Astrocyte (in vitro differentiated cells and primary cell): ENCODE measurements at regions not wholly inside any gene's neighbourhood (a gene's known extent, or its start where the extent isn't known, plus 50 kb on each side); places are given as distances from the start of the nearest gene placed in this dataset.

Source experiments
- DNase-seq: peaks from one replicate; pipeline ENCODE4 v3.0.0-alpha.2; 2010; ENCODE audit warnings: low read depth
- FAIRE-seq: peaks from 2 replicates; lab custom pipeline; 2011; peaks lifted over from hg19 to GRCh38; lab: Jason Lieb, UNC
- H2AFZ ChIP-seq: 2 replicates; pipeline ENCODE4 v1.6.0; 2012; ENCODE audit warnings: low read depth, low read length, inconsistent platforms
- H3K27ac ChIP-seq: 2 replicates; pipeline ENCODE4 v1.5.1; 2011; ENCODE audit warnings: low read depth, low read length, inconsistent platforms
- H3K27me3 ChIP-seq: 2 replicates; pipeline ENCODE4 v1.6.0; 2011; ENCODE audit warnings: low read length, inconsistent platforms; ENCODE audit not compliant: insufficient read depth
- H3K36me3 ChIP-seq: 2 replicates; pipeline ENCODE4 v1.5.1; 2011; ENCODE audit warnings: low read length, inconsistent platforms; ENCODE audit not compliant: insufficient read depth
- H3K4me1 ChIP-seq: 2 replicates; pipeline ENCODE4 v1.5.1; 2011; ENCODE audit warnings: low read length, inconsistent platforms; ENCODE audit not compliant: insufficient read depth
- H3K4me2 ChIP-seq: 2 replicates; pipeline ENCODE4 v1.6.0; 2012; ENCODE audit warnings: low read length, inconsistent platforms
- H3K4me3 ChIP-seq: 2 replicates; pipeline ENCODE4 v1.5.1; 2011; ENCODE audit warnings: low read depth, mild to moderate bottlenecking, low read length, inconsistent platforms; ENCODE audit not compliant: insufficient read depth
- H3K79me2 ChIP-seq: 2 replicates; pipeline ENCODE4 v1.6.0; 2012; ENCODE audit warnings: mild to moderate bottlenecking, low read length, inconsistent platforms; ENCODE audit not compliant: insufficient read depth
- H3K9ac ChIP-seq: 2 replicates; pipeline ENCODE4 v1.6.0; 2012; ENCODE audit warnings: mild to moderate bottlenecking, low read length, inconsistent platforms
- H3K9me3 ChIP-seq: 2 replicates; pipeline ENCODE4 v1.5.1; 2012; ENCODE audit warnings: low read depth, mild to moderate bottlenecking, low read length, inconsistent platforms; ENCODE audit not compliant: insufficient read depth
- H4K20me1 ChIP-seq: 2 replicates; pipeline ENCODE4 v1.6.0; 2012; ENCODE audit warnings: low read length, inconsistent platforms; ENCODE audit not compliant: insufficient read depth
- H3K27ac Mint-ChIP-seq: one replicate; pipeline ENCODE4 v1.8.0; 2021; ENCODE audit warnings: mild to moderate bottlenecking, mixed read lengths; ENCODE audit not compliant: unreplicated experiment
- H3K27me3 Mint-ChIP-seq: one replicate; pipeline ENCODE4 v1.8.0; 2021; ENCODE audit warnings: low read depth, mixed read lengths; ENCODE audit not compliant: unreplicated experiment
- H3K36me3 Mint-ChIP-seq: one replicate; pipeline ENCODE4 v1.8.0; 2021; ENCODE audit warnings: low read depth, mixed read lengths; ENCODE audit not compliant: unreplicated experiment
- H3K4me1 Mint-ChIP-seq: one replicate; pipeline ENCODE4 v1.8.0; 2021; ENCODE audit warnings: low read depth, mixed read lengths; ENCODE audit not compliant: unreplicated experiment
- H3K4me3 Mint-ChIP-seq: one replicate; pipeline ENCODE4 v1.8.0; 2021; ENCODE audit warnings: mild to moderate bottlenecking, moderate library complexity, mixed read lengths; ENCODE audit not compliant: unreplicated experiment
- H3K9me3 Mint-ChIP-seq: one replicate; pipeline ENCODE4 v1.8.0; 2021; ENCODE audit warnings: mild to moderate bottlenecking, mixed read lengths; ENCODE audit not compliant: unreplicated experiment
- EZH2 ChIP-seq: IDR thresholded peaks from 2 replicates; pipeline ENCODE4 v1.6.1; 2012; ENCODE audit warnings: mild to moderate bottlenecking, low read length, inconsistent platforms; ENCODE audit not compliant: insufficient read depth
- TF ChIP-seq, protein P1 (sequence below): IDR thresholded peaks from 2 replicates; pipeline ENCODE4 v1.5.1; 2011; ENCODE audit warnings: low read depth, mild to moderate bottlenecking, inconsistent platforms, low read length, moderate library complexity; ENCODE audit not compliant: insufficient read depth

DNA sequence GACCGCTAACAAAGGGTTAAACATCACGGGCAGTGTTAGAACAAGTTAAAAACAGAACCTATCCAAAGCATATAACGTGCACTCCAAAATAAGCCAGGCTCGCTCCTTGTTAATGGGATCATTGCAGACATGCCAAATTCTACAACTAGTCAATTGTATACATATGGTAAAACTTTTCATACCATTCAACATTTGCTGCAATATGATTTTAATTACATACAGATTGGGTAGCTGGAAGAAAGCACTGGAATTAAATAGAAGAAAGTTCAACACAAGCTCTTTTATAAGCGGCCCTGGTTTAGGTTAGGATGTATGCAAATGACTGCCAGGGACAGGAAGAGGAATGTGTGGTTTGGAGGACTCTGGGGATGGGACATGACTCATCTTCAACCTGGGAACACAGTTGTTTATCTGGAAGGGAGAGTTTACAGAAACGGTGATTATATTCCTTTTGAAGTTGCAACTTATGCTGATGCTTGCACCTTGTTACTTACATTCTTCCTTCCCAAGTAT lies 62.5 kb upstream of the TIAM2 start:
- H3K9me3 Mint-ChIP-seq, result no peaks in the 10 kb centered on the region
- Histone ChIP-seq H2AFZ (no peak overlapping the region), H3K4me1 (peaks cover 27% of the 10 kb centered on the region), H3K9me3 (no peaks in the 10 kb centered on the region), H3K4me2 (peak overlapping the region; percentile 67), H3K4me3 (peak overlapping the region; percentile 24), H3K79me2 (no peaks in the 10 kb centered on the region), H4K20me1 (no peaks in the 10 kb centered on the region), H3K36me3 (no peaks in the 10 kb centered on the region), H3K27me3 (no peaks in the 10 kb centered on the region), H3K27ac (peak overlapping the region; percentile 50), H3K9ac (peak overlapping the region; percentile 4)
- TF ChIP-seq EZH2, result no peak
- TF ChIP-seq, protein P1, sequence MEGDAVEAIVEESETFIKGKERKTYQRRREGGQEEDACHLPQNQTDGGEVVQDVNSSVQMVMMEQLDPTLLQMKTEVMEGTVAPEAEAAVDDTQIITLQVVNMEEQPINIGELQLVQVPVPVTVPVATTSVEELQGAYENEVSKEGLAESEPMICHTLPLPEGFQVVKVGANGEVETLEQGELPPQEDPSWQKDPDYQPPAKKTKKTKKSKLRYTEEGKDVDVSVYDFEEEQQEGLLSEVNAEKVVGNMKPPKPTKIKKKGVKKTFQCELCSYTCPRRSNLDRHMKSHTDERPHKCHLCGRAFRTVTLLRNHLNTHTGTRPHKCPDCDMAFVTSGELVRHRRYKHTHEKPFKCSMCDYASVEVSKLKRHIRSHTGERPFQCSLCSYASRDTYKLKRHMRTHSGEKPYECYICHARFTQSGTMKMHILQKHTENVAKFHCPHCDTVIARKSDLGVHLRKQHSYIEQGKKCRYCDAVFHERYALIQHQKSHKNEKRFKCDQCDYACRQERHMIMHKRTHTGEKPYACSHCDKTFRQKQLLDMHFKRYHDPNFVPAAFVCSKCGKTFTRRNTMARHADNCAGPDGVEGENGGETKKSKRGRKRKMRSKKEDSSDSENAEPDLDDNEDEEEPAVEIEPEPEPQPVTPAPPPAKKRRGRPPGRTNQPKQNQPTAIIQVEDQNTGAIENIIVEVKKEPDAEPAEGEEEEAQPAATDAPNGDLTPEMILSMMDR, result no peak
- H3K27ac Mint-ChIP-seq, result peak overlapping the region; percentile 92
- peaks cover 41% of the 10 kb centered on the region for H3K4me1 Mint-ChIP-seq
- peak overlapping the region; percentile 18 for H3K4me3 Mint-ChIP-seq
- no peaks in the 10 kb centered on the region for H3K27me3 Mint-ChIP-seq
- H3K36me3 Mint-ChIP-seq, result no peaks in the 10 kb centered on the region
- DNase-seq (peak; percentile 85), FAIRE-seq (peak; percentile 77)

DNA sequence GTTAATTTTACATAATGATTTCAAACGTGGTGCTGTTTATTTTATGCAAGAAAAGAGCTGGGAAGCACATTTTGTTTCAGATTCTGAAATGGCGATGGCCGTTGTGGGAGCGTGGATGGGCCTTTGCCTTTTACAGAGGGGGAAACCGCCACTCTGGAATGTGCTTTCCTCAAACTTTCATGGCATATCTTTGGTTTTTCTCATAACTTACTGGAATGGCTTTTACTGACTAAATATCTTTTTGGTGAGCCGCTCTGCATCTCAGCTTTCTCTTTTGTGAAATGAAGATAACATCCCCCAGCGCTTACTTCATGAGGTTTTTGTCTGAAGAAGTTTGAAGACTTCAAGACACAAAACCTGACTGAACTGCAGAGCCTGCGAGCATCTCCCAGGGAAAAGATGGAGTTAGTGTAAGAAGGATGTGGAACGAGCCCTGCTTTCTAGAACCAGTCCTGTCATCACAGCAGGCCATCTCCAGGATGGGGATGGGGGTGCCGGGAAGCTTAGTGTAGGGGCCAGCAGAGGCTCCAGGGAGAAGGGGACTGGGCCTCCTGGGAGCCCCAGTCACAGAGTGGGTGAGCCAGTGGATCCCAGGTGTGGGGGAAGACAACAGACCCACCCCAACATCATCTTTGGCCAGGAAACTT lies 61.8 kb upstream of the TIAM2 start:
- H3K9me3 Mint-ChIP-seq, result no peaks in the 10 kb centered on the region
- Histone ChIP-seq H4K20me1 (no peaks in the 10 kb centered on the region), H3K27ac (peak overlapping the region; percentile 50), H2AFZ (no peak overlapping the region), H3K4me1 (peaks cover 34% of the 10 kb centered on the region), H3K4me3 (no peak overlapping the region), H3K79me2 (no peaks in the 10 kb centered on the region), H3K9ac (peak overlapping the region; percentile 3), H3K36me3 (no peaks in the 10 kb centered on the region), H3K9me3 (no peaks in the 10 kb centered on the region), H3K27me3 (no peaks in the 10 kb centered on the region), H3K4me2 (peak overlapping the region; percentile 67)
- no peak overlapping the region for H3K4me3 Mint-ChIP-seq
- DNase-seq (peak; percentile 76), FAIRE-seq (no peak)
- peaks cover 40% of the 10 kb centered on the region for H3K4me1 Mint-ChIP-seq
- TF ChIP-seq, protein P1, result no peak
- no peak for TF ChIP-seq EZH2
- H3K27ac Mint-ChIP-seq, result peak overlapping the region; percentile 92
- no peaks in the 10 kb centered on the region for H3K27me3 Mint-ChIP-seq
- no peaks in the 10 kb centered on the region for H3K36me3 Mint-ChIP-seq
